ENCODE measurements at regions not wholly inside any gene's neighbourhood (a gene's known extent, or its start where the extent isn't known, plus 50 kb on each side); places are given as distances from the start of the nearest gene placed in this dataset.
A peak's percentile ranks its signal among the peaks of the same experiment; 100 is the strongest.

DNA sequence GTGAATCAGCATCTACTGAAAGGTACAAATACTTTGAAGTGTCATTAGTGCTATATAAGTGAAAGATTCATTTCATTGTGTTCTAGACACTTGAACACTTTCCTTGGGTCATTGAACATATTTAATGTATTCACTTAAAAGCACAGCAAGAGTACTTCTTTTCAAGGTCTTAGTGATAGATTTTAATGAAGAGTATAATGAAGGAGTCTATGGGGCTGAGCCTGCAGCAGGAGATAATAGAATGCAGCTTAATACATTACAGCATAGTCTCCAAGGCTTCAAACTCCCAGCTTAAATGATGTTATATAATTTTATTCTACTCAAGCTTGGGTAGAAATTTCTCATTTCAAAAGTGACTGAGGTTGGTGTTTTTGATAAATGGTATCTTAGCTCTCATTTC, 66.1 kb upstream of the VEGFC start:
- no peak for DNase-seq (ENCODE audit: low read depth)
- FAIRE-seq, result no peak
- Histone ChIP-seq H3K27me3 (ENCODE audit: control insufficient read depth, insufficient read depth, low read length) (no peaks in the 10 kb centered on the region), H3K4me3 (ENCODE audit: low read depth, low read length) (no peak overlapping the region), H3K36me3 (ENCODE audit: control insufficient read depth, insufficient read depth, low read length) (no peaks in the 10 kb centered on the region)
- TF ChIP-seq CTCF (IDR thresholded peaks at IDR 0.05; ENCODE audit: insufficient read depth, low read length, severe bottlenecking), result no peak

- DNase-seq (ENCODE audit: low read depth), result no peak
- no peak for FAIRE-seq
- no peak for TF ChIP-seq CTCF (IDR thresholded peaks at IDR 0.05; ENCODE audit: insufficient read depth, low read length, severe bottlenecking)
- H3K4me3 ChIP-seq (ENCODE audit: low read depth, low read length), result no peak overlapping the region
- no peaks in the 10 kb centered on the region for H3K27me3 ChIP-seq (ENCODE audit: control insufficient read depth, insufficient read depth, low read length)
- H3K36me3 ChIP-seq (ENCODE audit: control insufficient read depth, insufficient read depth, low read length), result no peaks in the 10 kb centered on the region
Observed at GRCh38 chr4:176864238-176864637, 71.5 kb upstream of the VEGFC start.

GRCh38 chr4:176868676-176869075, 76.0 kb upstream of the VEGFC start:
- Histone ChIP-seq H3K4me3 (ENCODE audit: low read depth, low read length) (no peak overlapping the region), H3K36me3 (ENCODE audit: control insufficient read depth, insufficient read depth, low read length) (no peaks in the 10 kb centered on the region), H3K27me3 (ENCODE audit: control insufficient read depth, insufficient read depth, low read length) (no peaks in the 10 kb centered on the region)
- DNase-seq (ENCODE audit: low read depth) (no peak), FAIRE-seq (no peak)
- no peak for TF ChIP-seq CTCF (IDR thresholded peaks at IDR 0.05; ENCODE audit: insufficient read depth, low read length, severe bottlenecking)

GRCh38 chr4:176872461-176872860, 79.7 kb upstream of the VEGFC start:
- DNase-seq (ENCODE audit: low read depth), result no peak
- TF ChIP-seq CTCF (IDR thresholded peaks at IDR 0.05; ENCODE audit: insufficient read depth, low read length, severe bottlenecking), result no peak
- FAIRE-seq, result no peak
- Histone ChIP-seq H3K4me3 (ENCODE audit: low read depth, low read length) (no peak overlapping the region), H3K27me3 (ENCODE audit: control insufficient read depth, insufficient read depth, low read length) (no peaks in the 10 kb centered on the region), H3K36me3 (ENCODE audit: control insufficient read depth, insufficient read depth, low read length) (no peaks in the 10 kb centered on the region)

- no peak overlapping the region for H3K4me3 ChIP-seq (ENCODE audit: low read depth, low read length)
- no peaks in the 10 kb centered on the region for H3K27me3 ChIP-seq (ENCODE audit: control insufficient read depth, insufficient read depth, low read length)
- no peak for FAIRE-seq
- no peak for TF ChIP-seq CTCF (IDR thresholded peaks at IDR 0.05; ENCODE audit: insufficient read depth, low read length, severe bottlenecking)
- DNase-seq (ENCODE audit: low read depth), result no peak
- no peaks in the 10 kb centered on the region for H3K36me3 ChIP-seq (ENCODE audit: control insufficient read depth, insufficient read depth, low read length)
Observed at GRCh38 chr4:176874721-176875445, 82.2 kb upstream of the VEGFC start.

- H3K4me3 ChIP-seq (ENCODE audit: low read depth, low read length), result no peak overlapping the region
- FAIRE-seq (no peak), DNase-seq (ENCODE audit: low read depth) (peak; percentile 26)
- no peak for TF ChIP-seq CTCF (IDR thresholded peaks at IDR 0.05; ENCODE audit: insufficient read depth, low read length, severe bottlenecking)
- no peaks in the 10 kb centered on the region for H3K36me3 ChIP-seq (ENCODE audit: control insufficient read depth, insufficient read depth, low read length)
- H3K27me3 ChIP-seq (ENCODE audit: control insufficient read depth, insufficient read depth, low read length), result no peaks in the 10 kb centered on the region
Observed at GRCh38 chr4:176875446-176875930, 82.8 kb upstream of the VEGFC start.
